NCI-H748 treated with DMSO at 0.1 percent for 48 hours (cell line): ENCODE measurements at regions not wholly inside any gene's neighbourhood (a gene's known extent, or its start where the extent isn't known, plus 50 kb on each side); places are given as distances from the start of the nearest gene placed in this dataset.
"Not testable (repeated sequence)": the region's sequence is repeated elsewhere in the genome, so short reads cannot be mapped to it uniquely, and the experiment has no call there.

Experiments
- DNase-seq: peaks from one replicate; lab custom pipeline; 2025; lab: John Stamatoyannopoulos, UW

- DNase-seq = no peak
Observed at GRCh38 chr20:6311841-6312655, 189.2 kb upstream of the FERMT1 start.

- no peak for DNase-seq
Observed at GRCh38 chr20:6311097-6311496, 188.3 kb upstream of the FERMT1 start.

GRCh38 chr20:6305536-6305935, 182.7 kb upstream of the FERMT1 start:
- DNase-seq = no peak

GRCh38 chr20:6302041-6302440, 179.2 kb upstream of the FERMT1 start:
- DNase-seq = no peak

GRCh38 chr20:6299456-6299855, 176.6 kb upstream of the FERMT1 start:
- DNase-seq = no peak

DNA sequence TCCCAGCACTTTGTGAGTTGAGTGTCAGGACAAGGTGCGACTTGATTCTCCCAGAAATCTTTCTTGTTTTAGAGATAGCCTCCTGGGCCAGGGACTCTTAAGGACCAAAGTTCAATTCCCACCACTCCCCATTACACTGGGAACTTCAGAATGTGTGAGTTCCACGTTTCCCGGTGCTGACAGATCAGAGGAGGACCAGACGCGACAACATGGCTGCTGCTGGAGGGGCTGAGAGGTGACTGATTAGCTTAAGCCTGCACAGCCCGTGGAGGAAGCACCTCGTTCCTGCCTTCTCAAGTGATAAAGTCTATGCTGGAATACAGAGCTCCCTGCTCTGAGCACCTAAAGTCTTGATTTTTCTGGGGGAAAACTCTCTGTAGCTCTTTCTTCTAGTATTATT, 175.2 kb upstream of the FERMT1 start:
- DNase-seq = no peak

DNA sequence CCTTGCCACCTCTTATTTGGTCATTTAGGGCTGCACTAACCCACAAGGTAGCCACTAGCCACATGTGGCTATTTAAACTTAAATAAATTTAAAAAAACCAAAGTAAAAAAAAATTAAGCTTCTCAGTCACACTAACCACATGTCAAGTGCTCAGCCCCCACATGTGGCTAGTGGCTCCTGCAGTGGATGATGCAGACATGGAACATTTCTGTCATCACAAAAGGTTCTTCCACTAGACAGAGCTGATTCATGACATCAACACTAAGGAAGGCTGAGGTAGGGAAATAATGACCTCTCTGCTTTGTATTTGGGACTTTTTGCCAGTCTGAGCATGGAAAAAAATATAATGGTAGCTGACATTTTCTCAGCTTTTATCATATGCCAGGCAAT, 173.0 kb upstream of the FERMT1 start:
- no peak for DNase-seq

DNA sequence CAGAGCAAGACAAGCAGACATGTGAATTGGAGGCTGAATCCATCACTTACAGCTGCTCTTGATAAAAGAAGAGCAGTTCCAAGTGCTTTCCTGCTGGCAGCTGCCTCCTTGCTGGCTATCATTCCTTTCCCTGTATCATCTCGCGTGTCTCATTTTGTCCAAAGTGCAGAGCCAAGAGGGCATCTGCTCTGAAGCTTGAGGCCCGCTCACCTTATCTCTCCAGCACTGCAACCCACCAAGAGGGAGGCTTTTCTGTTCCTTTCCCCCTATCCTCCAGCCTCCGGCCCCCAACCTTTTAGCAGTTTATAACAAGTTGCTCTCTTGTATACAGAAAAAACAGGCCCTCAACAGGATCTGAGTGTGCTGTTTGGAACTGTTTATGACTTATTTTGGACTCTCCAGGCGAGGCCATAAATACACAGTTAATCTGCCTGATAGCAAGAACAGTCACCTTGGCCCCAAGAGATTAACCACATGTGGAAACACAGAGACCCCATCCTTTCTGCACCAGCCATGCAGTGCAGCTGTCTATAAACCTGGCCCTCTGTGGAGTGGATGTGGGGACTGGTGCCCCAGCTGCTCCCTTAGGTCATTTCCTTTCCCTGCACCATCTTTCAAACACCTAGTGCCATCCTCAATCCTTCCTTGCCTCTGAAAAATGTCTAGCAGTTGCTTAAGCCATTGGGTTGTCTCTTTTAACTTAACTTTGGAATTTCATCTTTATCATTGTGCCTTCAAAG, 172.5 kb upstream of the FERMT1 start:
- DNase-seq = no peak

GRCh38 chr20:6287471-6287870, 164.6 kb upstream of the FERMT1 start:
- no peak for DNase-seq

DNA sequence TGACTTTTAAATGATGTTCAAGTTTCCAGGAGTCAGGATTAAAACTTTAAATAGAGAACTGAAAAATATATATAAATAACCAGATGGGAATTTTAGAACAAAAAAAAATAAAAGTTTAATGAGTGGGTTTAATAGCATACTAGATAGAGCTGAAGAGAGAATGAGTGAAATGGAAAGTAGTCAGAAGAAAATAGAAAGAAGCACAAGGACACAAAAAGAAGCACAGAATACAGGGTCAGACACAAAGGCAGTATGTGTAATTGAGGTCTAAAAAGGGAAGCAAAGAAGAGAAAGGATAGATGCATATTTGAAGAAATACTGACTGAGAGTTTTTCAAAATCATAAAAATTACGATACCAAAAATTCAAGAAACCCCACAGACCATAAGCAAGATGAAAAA, 159.8 kb upstream of the FERMT1 start:
- DNase-seq = no peak

- peak; percentile 79 for DNase-seq
Observed at GRCh38 chr20:6277661-6278240, 154.9 kb upstream of the FERMT1 start.

GRCh38 chr20:6270404-6270803, 147.6 kb upstream of the FERMT1 start:
- DNase-seq = not testable (repeated sequence)

GRCh38 chr20:6269168-6269873, 146.5 kb upstream of the FERMT1 start:
- DNase-seq = peak; percentile 87

- peak; percentile 90 for DNase-seq
Observed at GRCh38 chr20:6265204-6265904, 142.5 kb upstream of the FERMT1 start.

DNA sequence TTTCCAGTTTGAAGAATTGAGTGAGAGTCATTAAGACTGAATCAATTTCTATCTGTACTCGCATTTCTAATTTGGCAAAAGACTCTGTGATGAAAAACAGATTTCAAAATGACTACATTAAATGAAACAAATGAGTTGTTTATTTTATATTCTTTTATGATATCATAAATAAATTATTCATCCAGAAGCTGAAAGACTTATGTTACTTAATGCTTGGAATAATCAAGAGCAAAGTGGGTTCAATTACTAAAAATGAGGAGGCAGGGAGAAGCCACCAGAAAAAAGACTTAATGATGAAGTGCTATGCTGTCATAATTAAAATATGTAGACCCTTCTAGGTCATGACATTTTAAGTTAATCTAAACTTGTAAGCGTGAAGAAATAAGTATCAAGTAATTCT, 130.6 kb upstream of the FERMT1 start:
- no peak for DNase-seq

- no peak for DNase-seq
Observed at GRCh38 chr20:6245436-6245835, 122.6 kb upstream of the FERMT1 start.

DNA sequence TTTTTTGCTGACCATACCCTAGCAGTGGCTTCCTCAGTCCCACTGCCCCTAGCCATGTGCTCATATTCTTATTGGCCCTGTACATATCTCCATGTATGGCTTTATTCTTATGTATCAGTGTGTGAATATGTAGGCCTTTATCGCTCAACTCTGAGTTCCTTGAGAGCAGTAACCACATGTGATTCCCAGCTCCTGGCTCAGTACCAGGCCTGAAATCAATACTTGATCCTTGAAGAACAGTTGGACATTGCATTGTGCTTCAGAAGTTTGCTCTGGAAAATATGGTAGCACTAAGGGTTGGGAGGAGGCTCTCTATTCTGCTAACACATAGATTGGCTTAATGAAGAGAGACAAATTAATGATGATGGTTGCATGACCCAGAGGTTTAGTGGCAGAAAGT, 118.8 kb upstream of the FERMT1 start:
- DNase-seq = no peak

GRCh38 chr20:6240059-6240458, 117.2 kb upstream of the FERMT1 start:
- no peak for DNase-seq

- DNase-seq = no peak
Observed at GRCh38 chr20:6238421-6238820, 115.6 kb upstream of the FERMT1 start.

DNA sequence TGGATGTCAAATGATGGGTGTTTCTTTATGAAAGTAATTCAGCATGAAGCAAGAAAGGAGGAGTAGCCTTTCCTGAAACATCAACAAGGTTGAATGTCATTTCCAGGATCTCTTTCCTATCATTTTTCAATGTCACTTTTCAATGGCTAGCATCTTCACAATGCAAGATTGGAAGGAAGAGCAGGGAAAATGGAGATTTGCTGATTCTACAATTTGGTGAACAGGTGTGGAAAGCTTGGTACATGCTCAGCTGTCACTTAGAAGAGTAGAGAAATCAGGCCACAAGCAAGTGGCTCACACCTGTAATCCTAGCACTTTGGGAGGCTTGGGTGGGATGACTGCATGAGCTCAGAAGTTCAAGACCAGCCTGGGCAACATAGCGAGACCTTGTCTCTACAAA, 112.7 kb upstream of the FERMT1 start:
- no peak for DNase-seq

GRCh38 chr20:6232436-6232835, 109.6 kb upstream of the FERMT1 start:
- no peak for DNase-seq

- DNase-seq = no peak
Observed at GRCh38 chr20:6231556-6231955, 108.7 kb upstream of the FERMT1 start.
